H9 (cell line): ENCODE measurements at regions not wholly inside any gene's neighbourhood (a gene's known extent, or its start where the extent isn't known, plus 50 kb on each side); places are given as distances from the start of the nearest gene placed in this dataset.

ENCODE experiments used
- DNase-seq: peaks from one replicate; pipeline ENCODE4 v3.0.0-alpha.2; 2017
- H2AFZ ChIP-seq: one replicate; pipeline ENCODE4 v1.6.1; 2013; ENCODE audit warnings: mild to moderate bottlenecking, low read length, control low read depth, moderate library complexity
- H2AK5ac ChIP-seq: 2 replicates; pipeline ENCODE4 v1.6.1; 2013; ENCODE audit warnings: low read length, control low read depth, mixed read lengths; ENCODE audit not compliant: insufficient read length
- H2BK120ac ChIP-seq: one replicate; pipeline ENCODE4 v1.6.1; 2013; ENCODE audit warnings: low read depth, mild to moderate bottlenecking, low read length, control low read depth, inconsistent platforms; ENCODE audit not compliant: poor library complexity, severe bottlenecking
- H2BK12ac ChIP-seq: 2 replicates; pipeline ENCODE4 v1.6.1; 2013; ENCODE audit warnings: low read length, control low read depth, mixed read lengths, low read depth; ENCODE audit not compliant: insufficient read length
- H2BK15ac ChIP-seq: 2 replicates; pipeline ENCODE4 v1.6.1; 2013; ENCODE audit warnings: low read depth, low read length, control low read depth
- H2BK20ac ChIP-seq: one replicate; pipeline ENCODE4 v1.6.1; 2013; ENCODE audit warnings: low read depth, mild to moderate bottlenecking, low read length, control low read depth, inconsistent platforms; ENCODE audit not compliant: poor library complexity, severe bottlenecking
- H2BK5ac ChIP-seq: 2 replicates; pipeline ENCODE4 v1.6.1; 2013; ENCODE audit warnings: low read length, control low read depth, mixed read lengths; ENCODE audit not compliant: insufficient read length
- H3K14ac ChIP-seq: 2 replicates; pipeline ENCODE4 v1.6.1; 2013; ENCODE audit warnings: low read length, control low read depth; ENCODE audit not compliant: insufficient read depth
- H3K18ac ChIP-seq: 2 replicates; pipeline ENCODE4 v1.6.1; 2013; ENCODE audit warnings: low read depth, mild to moderate bottlenecking, mixed read lengths, low read length, control low read depth; ENCODE audit not compliant: insufficient read length
- H3K23ac ChIP-seq: 2 replicates; pipeline ENCODE4 v1.6.1; 2013; ENCODE audit warnings: low read length, control low read depth, mixed read lengths, low read depth; ENCODE audit not compliant: insufficient read length
- H3K23me2 ChIP-seq: 2 replicates; pipeline ENCODE4 v1.6.1; 2013; ENCODE audit warnings: low read depth, mild to moderate bottlenecking, mixed read lengths, low read length, control low read depth; ENCODE audit not compliant: insufficient read length, poor library complexity, severe bottlenecking
- H3K27ac ChIP-seq: 2 replicates; pipeline ENCODE4 v1.5.1; 2013; ENCODE audit warnings: low read length, control low read depth, mixed read lengths, low read depth; ENCODE audit not compliant: insufficient read length
- H3K27me3 ChIP-seq: 2 replicates; pipeline ENCODE4 v1.6.1; 2013; ENCODE audit warnings: low read length, control low read depth, inconsistent platforms; ENCODE audit not compliant: insufficient read depth
- H3K4ac ChIP-seq: 2 replicates; pipeline ENCODE4 v1.6.1; 2013; ENCODE audit warnings: low read depth, mild to moderate bottlenecking, control low read depth, inconsistent platforms, low read length, moderate library complexity
- H3K4me1 ChIP-seq: 2 replicates; pipeline ENCODE4 v1.6.1; 2013; ENCODE audit warnings: low read length, control low read depth, inconsistent platforms; ENCODE audit not compliant: insufficient read depth
- H3K4me2 ChIP-seq: 2 replicates; pipeline ENCODE4 v1.6.1; 2013; ENCODE audit warnings: low read length, control low read depth, mixed read lengths; ENCODE audit not compliant: insufficient read length, insufficient read depth
- H3K56ac ChIP-seq: 2 replicates; pipeline ENCODE4 v1.6.1; 2013; ENCODE audit warnings: low read depth, mild to moderate bottlenecking, mixed read lengths, low read length, control low read depth; ENCODE audit not compliant: insufficient read length
- H3K79me1 ChIP-seq: 2 replicates; pipeline ENCODE4 v1.6.1; 2013; ENCODE audit warnings: low read depth, mild to moderate bottlenecking, moderate library complexity, low read length, control low read depth, inconsistent platforms; ENCODE audit not compliant: insufficient read depth, poor library complexity, severe bottlenecking
- H3K79me2 ChIP-seq: 2 replicates; pipeline ENCODE4 v1.6.1; 2013; ENCODE audit warnings: low read length, control low read depth, inconsistent platforms; ENCODE audit not compliant: insufficient read depth
- H3K9ac ChIP-seq: 2 replicates; pipeline ENCODE4 v1.6.1; 2013; ENCODE audit warnings: low read length, control low read depth, mixed read lengths; ENCODE audit not compliant: insufficient read length; ENCODE audit errors: extremely low read depth
- H3K9me3 ChIP-seq: one replicate; pipeline ENCODE4 v1.6.1; 2013; ENCODE audit warnings: low read depth, low read length, inconsistent platforms; ENCODE audit not compliant: control insufficient read depth
- H3T11ph ChIP-seq: one replicate; pipeline ENCODE4 v1.6.1; 2013; ENCODE audit warnings: mild to moderate bottlenecking, low read length, control low read depth, inconsistent platforms
- H4K20me1 ChIP-seq: one replicate; pipeline ENCODE4 v1.6.1; 2013; ENCODE audit not compliant: control insufficient read depth, insufficient read length, insufficient read depth
- H4K5ac ChIP-seq: 2 replicates; pipeline ENCODE4 v1.6.1; 2013; ENCODE audit warnings: low read depth, mild to moderate bottlenecking, mixed read lengths, low read length, control low read depth; ENCODE audit not compliant: insufficient read length
- H4K8ac ChIP-seq: replicated peaks from 2 replicates; pipeline ENCODE4 v1.6.1; 2013; ENCODE audit warnings: low read length, control low read depth, mixed read lengths, low read depth; ENCODE audit not compliant: insufficient read length
- H4K91ac ChIP-seq: 2 replicates; pipeline ENCODE4 v1.6.1; 2013; ENCODE audit warnings: low read depth, mild to moderate bottlenecking, moderate library complexity, mixed read lengths, low read length, control low read depth; ENCODE audit not compliant: insufficient read length
- H3K27ac Mint-ChIP-seq, 3 experiments: 2 replicates in 2 of 3; 3 replicates in 1 of 3; pipeline ENCODE4 v1.8.0; 2020 to 2021; ENCODE audit warnings: mixed read lengths in 3 of 3, mild to moderate bottlenecking in 1 of 3, moderate library complexity in 1 of 3
- H3K27me3 Mint-ChIP-seq: 2 replicates; pipeline ENCODE4 v1.8.0; 2021; ENCODE audit warnings: low read depth, mild to moderate bottlenecking, moderate library complexity, mixed read lengths
- H3K36me3 Mint-ChIP-seq, 3 experiments: 2 replicates in 2 of 3; 3 replicates in 1 of 3; pipeline ENCODE4 v1.8.0; 2020 to 2021; ENCODE audit warnings: low read depth in 3 of 3, mixed read lengths in 3 of 3; ENCODE audit not compliant: insufficient read depth in 1 of 3
- H3K4me1 Mint-ChIP-seq, 2 experiments: 2 replicates each; pipeline ENCODE4 v1.8.0; 2020; ENCODE audit warnings: mixed read lengths in 2 of 2
- H3K4me3 Mint-ChIP-seq, 2 experiments: 2 replicates in 1 of 2; 3 replicates in 1 of 2; pipeline ENCODE4 v1.8.0; 2020 to 2021; ENCODE audit warnings: mild to moderate bottlenecking in 2 of 2, mixed read lengths in 2 of 2, moderate library complexity in 1 of 2
- H3K9me3 Mint-ChIP-seq, 2 experiments: 2 replicates in 1 of 2; 3 replicates in 1 of 2; pipeline ENCODE4 v1.8.0; 2020; ENCODE audit warnings: mild to moderate bottlenecking in 2 of 2, mixed read lengths in 2 of 2, moderate library complexity in 1 of 2
- WGBS: extraction: QIAGEN DNeasy Blood & Tissue Kit; methylation state at CpG from one replicate; pipeline ENCODE4 v1.1.7; 2013; ENCODE audit warnings: missing lambda C conversion rate, low lambda C conversion rate, mixed read lengths; ENCODE audit not compliant: insufficient read length; ENCODE audit errors: extremely low coverage; 5-methylcytosine and 5-hydroxymethylcytosine counted together
- TF ChIP-seq, protein P1 (sequence below): fragments of 200-600 bp; sonication (generic); conservative IDR thresholded peaks from 3 replicates; pipeline ENCODE4 v1.8.0; 2021; ENCODE audit warnings: antibody characterized with exemption, mild to moderate bottlenecking

DNA sequence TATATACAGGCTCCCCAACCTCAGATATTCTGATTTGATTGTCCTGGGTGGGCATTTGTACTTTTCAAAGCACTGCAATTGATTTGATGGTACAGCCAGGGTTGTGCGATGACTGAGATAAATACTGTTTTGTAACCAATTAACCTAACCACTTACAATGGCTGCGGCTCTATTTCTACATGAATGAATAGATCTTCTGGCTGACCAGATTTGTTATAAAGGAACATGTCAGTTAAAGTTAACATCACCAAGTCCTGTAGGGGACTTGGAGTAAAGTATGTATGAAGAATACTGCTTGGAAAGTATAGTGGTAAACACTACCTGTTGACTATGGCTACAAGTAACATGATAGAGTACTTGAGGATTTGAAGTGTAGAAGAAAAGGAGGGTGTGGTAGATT is 369.2 kb upstream of the JAG1 start:
- H2AFZ ChIP-seq, result no peak overlapping the region
- H2BK15ac ChIP-seq, result no peak overlapping the region
- H3K27ac ChIP-seq, result no peak overlapping the region
- H3K79me2 ChIP-seq, result no peaks in the 10 kb centered on the region
- H4K91ac ChIP-seq, result no peak overlapping the region
- no peaks in the 10 kb centered on the region for H3K23me2 ChIP-seq
- H3K4ac ChIP-seq, result no peak overlapping the region
- no peak overlapping the region for H2BK12ac ChIP-seq
- H3K4me2 ChIP-seq, result no peak overlapping the region
- TF ChIP-seq, protein P1, sequence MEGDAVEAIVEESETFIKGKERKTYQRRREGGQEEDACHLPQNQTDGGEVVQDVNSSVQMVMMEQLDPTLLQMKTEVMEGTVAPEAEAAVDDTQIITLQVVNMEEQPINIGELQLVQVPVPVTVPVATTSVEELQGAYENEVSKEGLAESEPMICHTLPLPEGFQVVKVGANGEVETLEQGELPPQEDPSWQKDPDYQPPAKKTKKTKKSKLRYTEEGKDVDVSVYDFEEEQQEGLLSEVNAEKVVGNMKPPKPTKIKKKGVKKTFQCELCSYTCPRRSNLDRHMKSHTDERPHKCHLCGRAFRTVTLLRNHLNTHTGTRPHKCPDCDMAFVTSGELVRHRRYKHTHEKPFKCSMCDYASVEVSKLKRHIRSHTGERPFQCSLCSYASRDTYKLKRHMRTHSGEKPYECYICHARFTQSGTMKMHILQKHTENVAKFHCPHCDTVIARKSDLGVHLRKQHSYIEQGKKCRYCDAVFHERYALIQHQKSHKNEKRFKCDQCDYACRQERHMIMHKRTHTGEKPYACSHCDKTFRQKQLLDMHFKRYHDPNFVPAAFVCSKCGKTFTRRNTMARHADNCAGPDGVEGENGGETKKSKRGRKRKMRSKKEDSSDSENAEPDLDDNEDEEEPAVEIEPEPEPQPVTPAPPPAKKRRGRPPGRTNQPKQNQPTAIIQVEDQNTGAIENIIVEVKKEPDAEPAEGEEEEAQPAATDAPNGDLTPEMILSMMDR, result no peak
- Mint-ChIP-seq H3K9me3 (no peaks in the 10 kb centered on the region), H3K4me3 (no peak overlapping the region), H3K27me3 (no peaks in the 10 kb centered on the region), H3K4me1 (no peaks in the 10 kb centered on the region), H3K36me3 (no peaks in the 10 kb centered on the region), H3K27ac (no peak overlapping the region)
- H3K23ac ChIP-seq, result no peak overlapping the region
- no peak overlapping the region for H2AK5ac ChIP-seq
- no peak overlapping the region for H2BK20ac ChIP-seq
- WGBS, result no CpG with 5 or more reads among the region's 2 CpGs
- no peak overlapping the region for H3K18ac ChIP-seq
- H4K20me1 ChIP-seq, result no peaks in the 10 kb centered on the region
- H2BK5ac ChIP-seq, result no peak overlapping the region
- no peaks in the 10 kb centered on the region for H3K79me1 ChIP-seq
- H3K14ac ChIP-seq, result no peak overlapping the region
- no peak overlapping the region for H4K5ac ChIP-seq
- H4K8ac ChIP-seq, result no peak overlapping the region
- no peak overlapping the region for H3K56ac ChIP-seq
- no peak overlapping the region for H2BK120ac ChIP-seq
- H3K4me1 ChIP-seq, result no peaks in the 10 kb centered on the region
- no peaks in the 10 kb centered on the region for H3K27me3 ChIP-seq
- DNase-seq, result no peak
- H3K9ac ChIP-seq, result no peak overlapping the region
- no peak overlapping the region for H3T11ph ChIP-seq
- H3K9me3 ChIP-seq, result no peaks in the 10 kb centered on the region
